SK-N-SH (cell line): ENCODE measurements at regions not wholly inside any gene's neighbourhood (a gene's known extent, or its start where the extent isn't known, plus 50 kb on each side); places are given as distances from the start of the nearest gene placed in this dataset.

Experiments
- CTCF ChIA-PET: fragments of 300-600, 350-600 bp; formaldehyde crosslinking; extraction: SDS; loops from one replicate; lab custom pipeline; 2021; lab: Yijun Ruan, JAX
- POLR2A ChIA-PET: fragments of 350-600 bp; sonication (Branson Sonifier 250); formaldehyde crosslinking; extraction: SDS; loops from one replicate; lab custom pipeline; 2020; ENCODE audit warnings: antibody characterized with exemption, inconsistent platforms; lab: Yijun Ruan, JAX
- DNase-seq: peaks from one replicate; pipeline ENCODE4 v3.0.0; 2012
- H2AFZ ChIP-seq: fragments of 200-600 bp; sonication (generic); 2 replicates; pipeline ENCODE4 v1.8.1; 2016; ENCODE audit warnings: antibody characterized with exemption, mild to moderate bottlenecking, low read depth
- H3F3A ChIP-seq: fragments of 200-600 bp; sonication (generic); replicated peaks from 2 replicates; pipeline ENCODE3; 2016; ENCODE audit warnings: antibody characterized with exemption, mild to moderate bottlenecking; ENCODE audit not compliant: insufficient read depth
- H3K27ac ChIP-seq, 2 experiments: fragments of 200-500 bp in 1 of 2; fragments of 200-600 bp in 1 of 2; sonication (Bioruptor generic) in 1 of 2; sonication (generic), shearing (Covaris generic) in 1 of 2; 2 replicates each; pipeline versions ENCODE4 v1.5.1 to v1.6.1; 2014 to 2016; ENCODE audit warnings: low read depth in 2 of 2, inconsistent platforms in 1 of 2, low read length in 1 of 2, mild to moderate bottlenecking in 1 of 2, mixed read lengths in 1 of 2
- H3K27me3 ChIP-seq: fragments of 200-600 bp; sonication (generic), shearing (Covaris generic); 2 replicates; pipeline ENCODE4 v1.6.1; 2016; ENCODE audit warnings: mixed run types; ENCODE audit not compliant: insufficient read depth
- H3K36me3 ChIP-seq, 2 experiments: fragments of 200-500 bp in 1 of 2; fragments of 200-600 bp in 1 of 2; sonication (Bioruptor generic) in 1 of 2; sonication (generic) in 1 of 2; replicated peaks in 1 of 2; 2 replicates each; pipeline versions ENCODE3 to v1.5.1; 2014 to 2016; ENCODE audit warnings: low read length in 1 of 2, mild to moderate bottlenecking in 1 of 2; ENCODE audit not compliant: insufficient read depth in 2 of 2, control insufficient read depth in 1 of 2
- H3K4me1 ChIP-seq, 2 experiments: fragments of 200-500 bp in 1 of 2; fragments of 200-600 bp in 1 of 2; sonication (Bioruptor generic) in 1 of 2; sonication (generic), shearing (Covaris generic) in 1 of 2; 2 replicates each; pipeline versions ENCODE4 v1.5.1 to v1.6.1; 2014 to 2016; ENCODE audit warnings: low read depth in 1 of 2, low read length in 1 of 2, mixed run types in 1 of 2; ENCODE audit not compliant: insufficient read depth in 2 of 2, control insufficient read depth in 1 of 2
- H3K4me2 ChIP-seq: fragments of 200-600 bp; sonication (generic), shearing (Covaris generic); 2 replicates; pipeline ENCODE4 v1.6.1; 2017; ENCODE audit warnings: mixed run types
- H3K4me3 ChIP-seq, 2 experiments: fragments of 200-500 bp in 1 of 2; fragments of 200-600 bp in 1 of 2; sonication (Bioruptor generic) in 1 of 2; sonication (generic), shearing (Covaris generic) in 1 of 2; 2 replicates each; pipeline versions ENCODE4 v1.5.1 to v1.8.1; 2014 to 2016; ENCODE audit warnings: low read depth in 2 of 2, inconsistent platforms in 1 of 2, low read length in 1 of 2, mild to moderate bottlenecking in 1 of 2, mixed read lengths in 1 of 2, moderate library complexity in 1 of 2
- H3K79me2 ChIP-seq: fragments of 200-600 bp; sonication (generic); 2 replicates; pipeline ENCODE4 v1.8.1; 2017; ENCODE audit warnings: mild to moderate bottlenecking; ENCODE audit not compliant: insufficient read depth
- H3K9ac ChIP-seq: fragments of 200-600 bp; sonication (generic); 2 replicates; pipeline ENCODE4 v1.6.1; 2017; ENCODE audit warnings: mixed run types
- H3K9me2 ChIP-seq: fragments of 200-600 bp; sonication (generic); 2 replicates; pipeline ENCODE4 v1.6.1; 2017; ENCODE audit warnings: mixed run types
- H3K9me3 ChIP-seq: fragments of 200-600 bp; sonication (generic); 2 replicates; pipeline ENCODE4 v1.6.1; 2017; ENCODE audit warnings: mixed run types, mild to moderate bottlenecking, moderate library complexity
- H4K20me1 ChIP-seq: fragments of 200-600 bp; sonication (generic); 2 replicates; pipeline ENCODE4 v1.6.1; 2017; ENCODE audit warnings: mild to moderate bottlenecking, mixed run types; ENCODE audit not compliant: insufficient read depth
- ELF1 ChIP-seq: IDR thresholded peaks from 2 replicates; pipeline ENCODE4 v1.4.0; 2012
- EP300 ChIP-seq, 2 experiments: IDR thresholded peaks; 2 replicates each; pipeline versions ENCODE4 v1.4.0 to v1.6.1; 2012; ENCODE audit warnings: borderline replicate concordance in 1 of 2, low read depth in 1 of 2, low read length in 1 of 2
- GABPA ChIP-seq: IDR thresholded peaks from 2 replicates; pipeline ENCODE4 v1.4.0; 2012; ENCODE audit warnings: low read depth, mild to moderate bottlenecking
- MXI1 ChIP-seq: IDR thresholded peaks from 2 replicates; pipeline ENCODE4 v1.6.1; 2012; ENCODE audit warnings: mild to moderate bottlenecking, low read depth, low read length, improper control_type of control experiment
- NRF1 ChIP-seq: IDR thresholded peaks from 2 replicates; pipeline ENCODE4 v1.6.1; 2012; ENCODE audit warnings: low read depth, mild to moderate bottlenecking, low read length
- POLR2AphosphoS5 ChIP-seq: IDR thresholded peaks from 2 replicates; pipeline ENCODE4 v1.6.1; 2012; ENCODE audit warnings: low read depth, low read length
- RAD21 ChIP-seq: IDR thresholded peaks from 2 replicates; pipeline ENCODE4 v1.6.1; 2012; ENCODE audit warnings: mild to moderate bottlenecking, low read length
- RFX5 ChIP-seq: IDR thresholded peaks from 2 replicates; pipeline ENCODE4 v1.6.1; 2012; ENCODE audit warnings: mild to moderate bottlenecking, improper control_type of control experiment, low read length
- RXRA ChIP-seq: IDR thresholded peaks from 2 replicates; pipeline ENCODE4 v1.4.0; 2012; ENCODE audit warnings: low read depth, mild to moderate bottlenecking, borderline replicate concordance
- SIN3A ChIP-seq: IDR thresholded peaks from 2 replicates; pipeline ENCODE4 v1.6.1; 2012; ENCODE audit warnings: low read depth, mild to moderate bottlenecking, low read length, moderate library complexity, borderline replicate concordance
- SMC3 ChIP-seq: IDR thresholded peaks from 2 replicates; pipeline ENCODE4 v1.6.1; 2012; ENCODE audit warnings: low read depth, low read length, improper control_type of control experiment
- YY1 ChIP-seq: IDR thresholded peaks from 2 replicates; pipeline ENCODE4 v1.4.0; 2012; ENCODE audit warnings: low read depth, mild to moderate bottlenecking
- WGBS: methylation state at CpG from one replicate; pipeline ENCODE4 v1.1.6; 2017; ENCODE audit warnings: low lambda C conversion rate; 5-methylcytosine and 5-hydroxymethylcytosine counted together
- TF ChIP-seq, protein P1 (sequence below): fragments of 150-350 bp; IDR thresholded peaks from 2 replicates; pipeline ENCODE4 v1.6.1; 2017; ENCODE audit warnings: antibody characterized with exemption, low read length, low read depth, borderline replicate concordance
- TF ChIP-seq, protein P2 (sequence below): IDR thresholded peaks from 2 replicates; pipeline ENCODE4 v1.6.1; 2012; ENCODE audit warnings: mild to moderate bottlenecking, low read depth, low read length, moderate library complexity
- TF ChIP-seq, protein P3 (sequence below): IDR thresholded peaks from 2 replicates; pipeline ENCODE4 v1.4.0; 2012; ENCODE audit warnings: low read depth, borderline replicate concordance
- TF ChIP-seq, protein P4 (sequence below): fragments of 150-350 bp; IDR thresholded peaks from 2 replicates; pipeline ENCODE4 v1.6.1; 2016; ENCODE audit warnings: mild to moderate bottlenecking, low read depth, low read length

DNA sequence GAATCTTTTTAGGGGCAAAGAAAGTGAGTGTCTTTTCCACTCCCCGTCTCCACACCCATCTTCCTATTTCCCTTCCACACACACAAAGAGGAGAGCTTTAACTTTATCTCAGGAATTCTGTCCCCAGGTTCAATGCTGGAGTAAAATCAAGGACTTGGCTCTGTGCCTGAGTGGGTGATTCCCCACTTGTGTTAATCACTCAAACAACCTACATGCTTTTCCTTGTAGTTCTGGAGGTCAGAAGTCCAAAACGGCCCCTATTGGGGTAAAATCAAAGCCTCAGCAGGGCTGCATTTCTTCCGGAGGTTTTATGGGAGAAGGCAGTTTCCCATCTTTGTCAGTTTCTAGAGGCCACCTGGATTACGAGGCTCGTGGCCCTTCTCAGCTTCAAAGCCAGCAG is 422.3 kb upstream of the RBFOX1 start:
- no peak overlapping the region for H3K4me3 ChIP-seq

DNA sequence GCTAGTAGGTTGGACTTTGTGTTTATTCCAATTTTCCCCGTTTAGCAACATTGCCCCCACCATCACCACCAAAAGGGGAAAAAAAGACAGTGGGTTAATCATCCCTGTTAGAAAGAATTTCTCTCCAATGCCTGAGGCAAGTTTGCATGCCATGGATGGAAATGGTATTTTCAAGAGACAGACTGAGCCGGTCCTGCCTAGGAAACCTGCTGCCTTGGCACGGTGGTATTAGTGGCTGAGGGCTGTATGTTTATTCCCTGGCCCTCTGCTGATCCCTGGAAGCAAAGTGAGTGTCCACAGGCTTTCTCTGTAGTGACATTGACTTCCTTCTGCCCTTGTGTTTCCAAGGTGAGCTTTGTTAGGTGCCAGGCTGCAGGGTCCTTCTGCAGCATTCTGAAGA is 427.0 kb upstream of the RBFOX1 start:
- Histone ChIP-seq H3K36me3 (no peaks in the 10 kb centered on the region), H3K27ac (no peak overlapping the region), H3K79me2 (no peaks in the 10 kb centered on the region), H3K9me3 (no peaks in the 10 kb centered on the region), H3K9me2 (no peaks in the 10 kb centered on the region), H2AFZ (no peak overlapping the region), H3F3A (no peaks in the 10 kb centered on the region), H3K4me3 (no peak overlapping the region), H4K20me1 (no peaks in the 10 kb centered on the region), H3K27me3 (no peaks in the 10 kb centered on the region), H3K4me2 (no peak overlapping the region), H3K4me1 (no peaks in the 10 kb centered on the region), H3K9ac (no peak overlapping the region)
- 13% methylated on average over 3 of the region's 3 CpGs for WGBS
- DNase-seq = no peak
- no peak for TF ChIP-seq RAD21
- TF ChIP-seq, protein P1, sequence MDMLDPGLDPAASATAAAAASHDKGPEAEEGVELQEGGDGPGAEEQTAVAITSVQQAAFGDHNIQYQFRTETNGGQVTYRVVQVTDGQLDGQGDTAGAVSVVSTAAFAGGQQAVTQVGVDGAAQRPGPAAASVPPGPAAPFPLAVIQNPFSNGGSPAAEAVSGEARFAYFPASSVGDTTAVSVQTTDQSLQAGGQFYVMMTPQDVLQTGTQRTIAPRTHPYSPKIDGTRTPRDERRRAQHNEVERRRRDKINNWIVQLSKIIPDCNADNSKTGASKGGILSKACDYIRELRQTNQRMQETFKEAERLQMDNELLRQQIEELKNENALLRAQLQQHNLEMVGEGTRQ = no peak
- TF ChIP-seq, protein P2, sequence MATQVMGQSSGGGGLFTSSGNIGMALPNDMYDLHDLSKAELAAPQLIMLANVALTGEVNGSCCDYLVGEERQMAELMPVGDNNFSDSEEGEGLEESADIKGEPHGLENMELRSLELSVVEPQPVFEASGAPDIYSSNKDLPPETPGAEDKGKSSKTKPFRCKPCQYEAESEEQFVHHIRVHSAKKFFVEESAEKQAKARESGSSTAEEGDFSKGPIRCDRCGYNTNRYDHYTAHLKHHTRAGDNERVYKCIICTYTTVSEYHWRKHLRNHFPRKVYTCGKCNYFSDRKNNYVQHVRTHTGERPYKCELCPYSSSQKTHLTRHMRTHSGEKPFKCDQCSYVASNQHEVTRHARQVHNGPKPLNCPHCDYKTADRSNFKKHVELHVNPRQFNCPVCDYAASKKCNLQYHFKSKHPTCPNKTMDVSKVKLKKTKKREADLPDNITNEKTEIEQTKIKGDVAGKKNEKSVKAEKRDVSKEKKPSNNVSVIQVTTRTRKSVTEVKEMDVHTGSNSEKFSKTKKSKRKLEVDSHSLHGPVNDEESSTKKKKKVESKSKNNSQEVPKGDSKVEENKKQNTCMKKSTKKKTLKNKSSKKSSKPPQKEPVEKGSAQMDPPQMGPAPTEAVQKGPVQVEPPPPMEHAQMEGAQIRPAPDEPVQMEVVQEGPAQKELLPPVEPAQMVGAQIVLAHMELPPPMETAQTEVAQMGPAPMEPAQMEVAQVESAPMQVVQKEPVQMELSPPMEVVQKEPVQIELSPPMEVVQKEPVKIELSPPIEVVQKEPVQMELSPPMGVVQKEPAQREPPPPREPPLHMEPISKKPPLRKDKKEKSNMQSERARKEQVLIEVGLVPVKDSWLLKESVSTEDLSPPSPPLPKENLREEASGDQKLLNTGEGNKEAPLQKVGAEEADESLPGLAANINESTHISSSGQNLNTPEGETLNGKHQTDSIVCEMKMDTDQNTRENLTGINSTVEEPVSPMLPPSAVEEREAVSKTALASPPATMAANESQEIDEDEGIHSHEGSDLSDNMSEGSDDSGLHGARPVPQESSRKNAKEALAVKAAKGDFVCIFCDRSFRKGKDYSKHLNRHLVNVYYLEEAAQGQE = no peak
- TF ChIP-seq RFX5 = no peak
- TF ChIP-seq NRF1 = no peak
- TF ChIP-seq, protein P3, sequence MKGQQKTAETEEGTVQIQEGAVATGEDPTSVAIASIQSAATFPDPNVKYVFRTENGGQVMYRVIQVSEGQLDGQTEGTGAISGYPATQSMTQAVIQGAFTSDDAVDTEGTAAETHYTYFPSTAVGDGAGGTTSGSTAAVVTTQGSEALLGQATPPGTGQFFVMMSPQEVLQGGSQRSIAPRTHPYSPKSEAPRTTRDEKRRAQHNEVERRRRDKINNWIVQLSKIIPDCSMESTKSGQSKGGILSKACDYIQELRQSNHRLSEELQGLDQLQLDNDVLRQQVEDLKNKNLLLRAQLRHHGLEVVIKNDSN = no peak
- TF ChIP-seq SIN3A = no peak
- TF ChIP-seq POLR2AphosphoS5 = no peak
- TF ChIP-seq RXRA = no peak
- no peak for TF ChIP-seq YY1
- no peak for TF ChIP-seq EP300 (IDR thresholded peaks at IDR 0.05; ENCODE audit: borderline replicate concordance in 1 of 2, low read depth in 1 of 2, low read length in 1 of 2)
- TF ChIP-seq GABPA = no peak
- no peak for TF ChIP-seq SMC3
- TF ChIP-seq ELF1 = no peak
- TF ChIP-seq, protein P4, sequence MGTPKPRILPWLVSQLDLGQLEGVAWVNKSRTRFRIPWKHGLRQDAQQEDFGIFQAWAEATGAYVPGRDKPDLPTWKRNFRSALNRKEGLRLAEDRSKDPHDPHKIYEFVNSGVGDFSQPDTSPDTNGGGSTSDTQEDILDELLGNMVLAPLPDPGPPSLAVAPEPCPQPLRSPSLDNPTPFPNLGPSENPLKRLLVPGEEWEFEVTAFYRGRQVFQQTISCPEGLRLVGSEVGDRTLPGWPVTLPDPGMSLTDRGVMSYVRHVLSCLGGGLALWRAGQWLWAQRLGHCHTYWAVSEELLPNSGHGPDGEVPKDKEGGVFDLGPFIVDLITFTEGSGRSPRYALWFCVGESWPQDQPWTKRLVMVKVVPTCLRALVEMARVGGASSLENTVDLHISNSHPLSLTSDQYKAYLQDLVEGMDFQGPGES = no peak
- TF ChIP-seq MXI1 = no peak
- ChIA-PET CTCF (no interaction called here), POLR2A (no interaction called here)

More for the DNA sequence above, 422.3 kb upstream of the RBFOX1 start:
- H3K9me2 ChIP-seq = no peaks in the 10 kb centered on the region
- no peak overlapping the region for H3K4me2 ChIP-seq
- no peaks in the 10 kb centered on the region for H3F3A ChIP-seq
- H3K27ac ChIP-seq = no peak overlapping the region
- no peaks in the 10 kb centered on the region for H3K9me3 ChIP-seq
- ChIA-PET POLR2A (no interaction called here), CTCF (no interaction called here)
- H3K36me3 ChIP-seq = no peaks in the 10 kb centered on the region
- no peaks in the 10 kb centered on the region for H3K79me2 ChIP-seq
- H3K27me3 ChIP-seq = no peaks in the 10 kb centered on the region
- no peaks in the 10 kb centered on the region for H3K4me1 ChIP-seq
- H3K9ac ChIP-seq = no peak overlapping the region
- DNase-seq = no peak
- TF ChIP-seq ELF1 = no peak
- H2AFZ ChIP-seq = no peak overlapping the region
- WGBS = 7% methylated on average over 5 of the region's 5 CpGs
- no peaks in the 10 kb centered on the region for H4K20me1 ChIP-seq
